NCI-H446 (cell line): ENCODE measurements at regions not wholly inside any gene's neighbourhood (a gene's known extent, or its start where the extent isn't known, plus 50 kb on each side); places are given as distances from the start of the nearest gene placed in this dataset.
"Not testable (repeated sequence)": the region's sequence is repeated elsewhere in the genome, so short reads cannot be mapped to it uniquely, and the experiment has no call there.

Experiments used
- DNase-seq, 2 experiments: peaks; one replicate each; lab custom pipeline; 2025; lab: John Stamatoyannopoulos, UW

DNA sequence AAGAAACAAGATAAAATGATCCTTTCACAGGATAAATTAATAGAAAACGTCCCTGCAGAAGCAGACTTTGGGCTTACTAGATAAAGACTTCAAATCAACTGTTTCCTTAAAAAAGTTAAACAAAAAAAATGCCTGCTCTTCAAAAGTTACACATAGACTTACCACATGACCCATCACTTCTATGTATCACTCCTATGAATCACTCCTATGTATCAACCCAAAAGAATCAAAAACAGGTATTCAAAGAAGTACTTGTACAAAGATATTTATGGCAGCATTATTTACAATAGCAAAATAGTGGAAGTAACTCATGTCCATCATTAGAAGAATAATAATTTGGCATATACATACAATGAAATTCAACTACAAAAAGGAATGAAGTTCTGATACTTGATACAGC is 56.3 kb upstream of the PRDM9 start:
- no peak for DNase-seq

DNA sequence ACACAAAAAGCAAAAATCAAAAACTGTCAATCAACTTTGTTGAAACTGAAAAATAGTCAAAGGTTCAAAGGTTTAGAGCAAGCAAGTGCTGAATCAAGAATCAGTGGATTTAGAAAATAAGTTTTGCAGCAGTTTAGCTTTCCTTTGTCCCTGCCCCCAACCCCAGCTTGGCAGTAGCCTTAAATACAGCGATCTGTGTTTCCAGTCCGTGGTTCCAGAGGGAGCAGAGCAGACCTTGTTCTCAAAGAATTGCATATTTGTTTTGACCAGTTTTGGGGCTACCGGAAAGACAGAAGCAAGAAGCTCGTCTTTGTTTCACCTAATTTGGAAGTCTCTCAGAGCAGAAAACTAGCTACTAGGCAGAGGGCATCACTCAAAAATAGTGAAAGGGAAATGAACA is 57.2 kb upstream of the PRDM9 start:
- DNase-seq, result no peak

DNA sequence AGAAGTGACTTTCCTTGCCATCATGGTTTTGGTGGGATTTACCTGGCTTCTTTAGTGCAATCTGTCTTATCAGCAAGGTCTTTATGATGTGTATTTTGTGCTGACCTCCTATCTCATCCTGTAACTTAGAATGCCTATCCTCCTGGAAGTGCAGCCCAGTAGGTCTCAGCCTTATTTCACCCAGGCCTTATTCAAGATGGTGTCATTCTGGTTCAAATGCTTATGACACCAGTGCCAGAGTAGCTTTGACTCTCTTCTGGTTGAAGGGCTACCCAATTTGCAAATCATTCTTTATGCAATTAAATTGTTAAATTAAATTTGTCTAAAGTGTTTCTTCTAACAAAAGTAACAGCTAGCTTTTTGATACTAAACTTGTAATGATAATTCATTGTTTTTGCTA is 58.8 kb upstream of the PRDM9 start:
- DNase-seq, result no peak

DNA sequence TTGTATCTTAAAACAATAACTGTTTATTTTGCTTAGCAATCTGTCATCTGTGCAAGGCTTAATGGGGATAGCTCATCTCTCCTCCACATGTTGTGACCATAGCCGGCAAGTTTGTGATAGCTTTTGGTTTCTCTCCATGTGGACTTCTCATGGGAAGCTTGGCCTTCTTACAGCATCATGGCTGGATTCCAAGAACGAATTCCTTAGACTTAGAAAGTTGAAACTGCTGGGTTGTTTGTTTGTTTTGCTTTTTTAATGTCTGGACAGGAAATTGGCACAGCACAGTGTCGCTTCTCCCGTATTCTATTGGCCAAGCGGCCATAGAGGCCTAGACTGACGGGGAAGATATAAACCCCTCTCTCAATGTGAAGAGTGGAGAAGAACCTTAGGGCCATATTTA is 61.0 kb upstream of the PRDM9 start:
- DNase-seq, result peak in 1 of 2 experiments; percentile 65

DNA sequence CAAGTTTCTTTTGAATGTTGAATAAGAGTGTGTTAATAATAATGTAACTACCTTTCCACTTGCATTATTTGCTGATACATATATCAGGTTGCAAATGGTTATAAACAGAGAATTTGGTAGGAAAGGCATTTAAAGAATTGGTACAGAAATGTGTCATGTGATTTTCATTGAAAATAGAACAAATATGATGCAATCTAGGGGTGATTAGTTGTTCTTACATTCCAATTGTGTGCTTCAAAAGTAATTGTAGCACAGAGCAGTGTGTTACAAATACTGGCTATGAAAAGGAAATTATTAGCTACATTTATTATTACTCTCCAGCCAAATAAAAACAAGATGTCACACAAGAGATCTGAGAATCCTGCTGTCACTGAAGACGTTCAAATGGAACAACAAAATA is 61.8 kb upstream of the PRDM9 start:
- DNase-seq, result no peak

DNA sequence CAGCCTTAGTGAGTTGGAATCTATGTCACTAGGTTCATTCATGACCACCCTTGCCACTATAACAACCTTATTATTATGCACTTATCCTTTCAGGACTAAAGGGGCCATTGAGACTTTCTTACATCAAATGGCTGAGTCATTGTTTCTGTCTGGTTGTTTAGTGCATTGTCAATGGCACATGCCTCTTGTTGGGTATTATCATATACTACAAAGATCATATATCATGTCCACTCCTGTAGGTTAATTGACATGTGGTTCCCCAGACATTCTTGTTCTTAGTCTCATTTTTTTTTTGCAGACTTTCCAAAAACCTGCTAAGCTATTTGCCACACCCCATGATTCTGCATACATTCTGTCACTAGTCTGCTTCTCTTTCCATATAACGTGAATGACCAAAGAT is 66.7 kb upstream of the PRDM9 start:
- no peak for DNase-seq

DNA sequence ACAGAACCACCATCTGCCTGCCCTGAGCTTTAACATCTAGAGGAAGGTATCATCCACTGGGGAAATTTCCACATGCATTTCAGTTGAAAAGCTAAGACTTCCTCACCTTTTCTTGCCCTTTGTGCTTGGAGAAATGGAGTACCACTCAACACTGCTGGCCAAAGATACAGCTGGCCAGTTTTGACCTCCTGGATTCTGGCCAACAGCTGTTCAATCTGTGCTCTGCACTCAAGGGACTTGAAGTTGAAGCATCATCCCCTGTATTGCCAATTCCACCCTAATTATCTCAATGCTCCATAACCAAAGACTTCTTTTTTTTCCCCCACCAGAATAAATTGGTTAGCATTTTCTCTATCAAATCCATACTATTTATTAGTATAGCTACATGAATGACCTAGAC is 70.4 kb upstream of the PRDM9 start:
- no peak for DNase-seq

DNA sequence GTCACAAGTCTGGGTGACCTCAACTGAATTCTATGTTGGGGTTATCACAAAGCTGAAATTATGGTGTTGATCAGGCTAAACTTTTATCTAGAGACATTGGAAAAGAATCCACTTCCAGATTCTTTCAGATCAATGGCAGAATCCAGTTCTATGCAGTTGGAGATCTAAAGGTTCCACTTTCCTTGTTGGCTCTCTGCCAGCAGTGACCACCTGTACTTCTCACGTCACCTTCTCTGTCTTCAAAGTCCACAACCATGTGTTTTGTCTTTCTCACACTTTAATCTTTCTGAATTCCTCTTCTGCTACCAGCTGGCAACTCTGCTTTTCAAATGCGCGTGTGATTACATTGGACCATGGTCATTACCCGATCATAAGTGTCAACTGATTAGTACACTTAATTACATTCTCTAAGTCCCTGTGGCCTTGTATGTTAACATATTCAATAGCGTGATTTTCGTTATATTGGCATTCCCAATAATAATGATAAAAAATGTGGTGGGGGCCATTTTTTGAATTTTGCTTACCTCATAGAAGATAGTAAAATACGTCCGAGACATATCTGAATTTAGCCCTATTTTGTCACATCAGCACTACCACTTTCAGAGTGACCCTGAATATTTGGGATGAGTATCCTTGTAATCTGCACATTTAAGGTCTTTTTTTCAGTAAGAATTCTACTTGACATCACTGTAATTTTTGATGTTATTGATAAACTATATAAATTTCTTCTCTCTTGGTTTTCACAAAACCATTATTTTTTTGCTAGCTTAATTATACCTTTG is 73.7 kb upstream of the PRDM9 start:
- DNase-seq, result no peak

DNA sequence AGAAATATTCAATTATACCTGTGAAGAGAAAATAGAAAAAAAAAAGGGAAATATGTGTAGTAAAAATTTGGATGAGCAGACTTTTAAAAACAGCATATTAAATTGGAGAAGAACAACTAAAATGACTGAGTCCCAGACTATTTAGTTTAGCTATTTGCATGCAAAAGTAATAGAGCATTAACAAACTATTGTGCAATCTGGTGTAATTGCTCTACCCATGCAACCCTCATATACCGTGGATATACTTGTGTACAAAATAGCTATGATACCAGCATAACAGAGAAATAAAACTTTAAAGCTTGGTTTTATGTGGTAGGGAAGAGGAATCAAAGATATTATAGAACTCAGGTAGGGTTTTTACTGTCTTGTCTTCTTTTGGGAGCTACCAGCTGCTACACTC is 78.7 kb upstream of the PRDM9 start:
- DNase-seq, result no peak

DNA sequence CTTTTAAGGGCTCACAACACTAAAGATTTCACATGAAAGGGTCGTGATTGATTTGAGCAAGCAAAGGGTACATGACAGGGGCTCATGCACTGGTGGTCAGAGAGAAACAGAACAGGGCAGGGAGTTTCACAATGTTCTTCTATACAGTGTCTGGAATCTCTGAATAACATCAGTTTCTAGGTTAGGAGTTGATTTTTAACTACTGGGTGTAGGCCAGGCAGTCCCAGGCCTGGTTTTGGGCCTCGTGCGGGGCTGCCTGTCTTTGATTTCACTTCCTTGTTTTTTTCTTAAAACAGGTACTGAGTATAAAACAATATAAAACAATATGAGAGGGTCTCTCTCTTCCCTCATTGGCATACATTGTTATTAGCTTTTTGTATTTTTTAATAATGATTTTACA is 87.2 kb upstream of the PRDM9 start:
- not testable (repeated sequence) for DNase-seq

DNA sequence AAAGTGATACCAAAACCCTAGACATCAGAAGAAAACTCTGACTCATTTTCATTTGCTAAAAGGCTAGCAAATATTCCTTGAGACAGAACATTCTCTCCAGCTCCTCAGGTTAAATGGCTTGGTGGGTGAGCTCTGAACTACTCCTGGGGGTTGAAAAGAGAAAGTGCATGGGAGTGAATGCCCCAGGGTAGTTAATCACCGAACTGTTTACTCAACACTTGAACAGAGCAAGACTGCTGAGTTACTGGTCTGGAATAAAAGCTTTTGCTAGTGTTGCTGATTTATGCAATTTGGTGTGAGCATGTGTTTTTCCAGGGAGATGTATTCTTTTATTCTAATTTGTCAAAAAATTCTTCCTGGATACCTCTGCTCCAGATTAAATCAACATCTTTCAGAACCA is 88.3 kb upstream of the PRDM9 start:
- peak in 1 of 2 experiments; percentile 12 for DNase-seq

DNA sequence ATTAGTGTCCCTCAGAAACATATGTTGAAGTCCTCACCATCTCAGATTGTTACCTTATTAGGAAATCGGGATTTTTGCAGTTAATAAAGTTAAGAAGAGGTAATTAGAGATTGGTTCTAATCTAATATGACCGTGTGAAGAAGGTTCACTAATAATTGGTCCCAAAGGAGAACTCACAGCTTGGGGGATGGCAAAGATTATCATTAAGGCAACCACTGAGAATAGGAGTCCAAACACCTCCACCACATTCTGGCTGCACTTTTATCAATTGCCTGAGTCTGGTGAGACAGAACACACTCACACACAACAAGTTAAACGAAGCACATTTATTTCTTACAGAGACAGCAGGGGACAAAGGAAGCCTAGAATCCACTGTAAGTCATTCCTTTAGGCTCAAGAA is 94.9 kb upstream of the PRDM9 start:
- no peak for DNase-seq

DNA sequence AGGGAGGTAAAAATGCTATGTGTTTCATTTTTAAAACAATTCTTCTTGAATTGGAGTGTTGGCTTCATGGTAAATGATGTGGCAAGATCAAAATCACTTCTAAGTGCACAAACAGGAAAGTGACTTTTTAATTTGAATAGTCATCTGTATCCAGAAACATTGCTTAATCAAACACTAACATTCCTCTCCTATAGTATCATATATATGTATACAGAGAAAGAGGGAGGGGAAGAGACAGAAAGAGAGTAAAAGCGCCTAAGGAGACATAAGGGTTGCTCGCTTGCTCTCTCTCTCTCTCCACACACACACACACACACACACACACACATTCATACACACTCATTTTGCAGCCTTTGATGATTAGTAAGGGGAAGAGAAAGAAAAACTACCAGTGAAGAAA is 95.4 kb upstream of the PRDM9 start:
- DNase-seq, result no peak

DNA sequence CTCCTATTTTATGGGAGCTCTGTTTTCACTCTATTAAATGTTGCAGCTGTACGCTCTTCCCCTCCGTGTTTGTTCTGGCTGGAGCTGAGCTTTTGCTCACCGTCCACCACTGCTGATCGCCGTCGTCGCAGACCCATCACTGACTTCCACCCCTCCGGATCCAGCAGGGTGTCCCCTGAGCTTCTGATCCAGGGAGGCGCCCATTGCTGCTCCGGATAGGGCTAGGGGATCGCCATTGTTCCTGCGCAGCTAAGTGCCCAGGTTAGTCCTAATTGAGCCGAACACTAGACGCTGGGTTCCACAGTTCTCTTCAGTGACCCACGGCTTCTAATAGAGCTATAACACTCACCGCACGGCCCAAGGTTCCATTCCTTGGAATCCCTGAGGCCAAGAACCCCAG is 96.2 kb upstream of the PRDM9 start:
- no peak for DNase-seq

DNA sequence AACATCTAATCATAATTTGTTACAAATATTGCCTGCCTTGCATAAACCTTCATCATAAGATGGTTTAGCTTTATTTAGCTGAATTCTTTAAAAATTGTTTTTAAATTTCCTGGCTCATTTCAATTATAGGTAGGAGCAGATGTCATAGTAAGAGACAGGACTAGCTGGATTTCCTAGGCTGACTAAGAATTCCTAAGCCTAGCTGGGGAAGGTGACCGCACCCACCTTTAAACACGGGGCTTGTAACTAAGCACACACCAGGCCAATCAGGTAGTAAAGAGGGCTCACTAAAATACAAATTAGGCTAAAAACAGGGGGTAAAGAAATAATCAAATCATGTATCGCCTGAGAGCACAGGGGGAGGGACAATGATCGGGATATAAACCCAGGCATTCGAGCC is 96.6 kb upstream of the PRDM9 start:
- not testable (repeated sequence) for DNase-seq

DNA sequence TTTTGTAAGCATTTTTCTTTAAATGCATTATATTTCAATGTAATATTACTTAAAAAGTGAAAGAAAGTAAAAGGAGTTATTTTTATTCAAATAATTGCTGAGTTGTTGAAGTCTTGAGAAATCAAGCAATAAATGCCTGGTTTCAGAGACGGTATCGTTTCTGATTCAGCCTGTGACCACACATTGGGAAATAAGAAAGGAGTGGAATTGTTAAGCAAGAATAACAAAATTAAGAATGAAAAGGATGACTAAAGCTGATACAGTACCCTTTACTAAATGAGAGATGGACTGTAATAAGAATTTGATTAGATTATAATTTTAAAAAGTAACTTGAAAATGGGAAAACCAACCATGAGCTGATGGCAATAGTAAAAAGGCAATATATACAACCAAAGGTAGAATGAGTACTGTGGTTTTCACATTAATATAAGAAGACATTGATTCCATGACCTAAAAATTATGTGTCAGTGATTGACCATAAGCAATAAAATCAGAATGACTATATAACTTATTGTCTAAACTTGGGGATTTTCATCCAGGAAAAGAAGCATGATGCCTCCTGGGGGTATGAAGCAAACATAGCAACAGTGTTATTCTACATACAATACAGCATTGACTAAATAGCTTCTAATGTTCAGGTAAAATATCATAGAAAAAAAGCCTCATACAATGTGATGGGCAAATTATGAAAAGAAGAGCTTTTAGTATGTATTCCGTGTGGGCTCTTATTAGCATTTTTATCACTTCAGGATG is 101.9 kb upstream of the PRDM9 start:
- DNase-seq, result no peak

DNA sequence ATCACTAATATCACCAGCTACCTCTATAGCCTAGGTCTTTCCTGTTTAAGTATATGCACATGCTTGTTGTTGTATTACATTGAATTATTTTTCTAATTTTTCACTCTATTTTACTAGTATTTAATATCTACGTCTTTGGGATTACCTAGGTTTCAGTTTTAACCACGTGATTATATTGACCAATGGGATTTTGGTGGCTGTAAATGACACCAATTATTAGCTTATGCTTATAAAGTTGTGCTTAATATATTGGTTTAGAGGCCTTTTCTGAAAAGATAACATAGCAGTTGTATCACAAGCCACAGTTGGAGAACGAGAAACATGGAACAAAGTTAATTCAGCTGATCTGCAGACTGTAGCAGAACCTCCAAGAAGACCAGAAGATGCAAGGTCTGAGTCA is 104.8 kb upstream of the PRDM9 start:
- no peak for DNase-seq

DNA sequence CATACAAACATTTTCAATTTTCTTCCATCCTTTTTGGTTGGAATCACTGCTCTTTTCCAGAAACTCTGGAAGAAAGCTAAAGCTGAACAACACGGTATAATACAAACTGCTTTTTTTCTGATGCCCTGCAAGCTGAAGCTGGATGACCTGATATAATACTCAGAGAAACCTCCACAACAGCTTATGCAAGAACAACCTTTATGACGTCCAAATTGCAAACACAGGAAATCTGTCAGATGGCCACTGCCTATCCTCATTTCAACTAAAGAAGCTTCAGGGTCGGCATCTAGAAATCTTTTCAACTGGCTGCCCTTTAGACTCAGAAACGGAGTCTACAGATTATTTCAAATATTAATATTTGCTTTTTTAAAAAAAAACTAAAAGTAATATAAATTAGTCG is 106.5 kb upstream of the PRDM9 start:
- no peak for DNase-seq

DNA sequence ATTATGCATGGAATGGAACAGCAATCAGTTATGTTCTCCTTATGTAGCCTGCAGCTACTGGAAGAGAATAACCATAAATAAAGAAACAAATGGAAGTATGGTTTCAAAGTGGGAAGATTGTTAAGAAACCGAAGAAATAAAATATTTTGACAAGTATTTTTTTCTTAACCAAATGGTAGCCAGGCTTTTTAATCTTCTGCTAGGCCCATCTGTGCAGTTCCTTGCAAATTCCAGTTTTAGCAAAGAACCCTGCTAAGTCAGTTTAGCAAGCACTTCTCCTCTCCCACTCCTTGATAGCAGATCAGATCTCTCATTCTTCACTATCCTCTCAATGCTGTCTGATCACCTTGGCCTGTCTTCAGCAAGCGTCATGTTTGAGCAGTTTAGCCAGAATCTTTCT is 111.1 kb upstream of the PRDM9 start:
- DNase-seq, result no peak

DNA sequence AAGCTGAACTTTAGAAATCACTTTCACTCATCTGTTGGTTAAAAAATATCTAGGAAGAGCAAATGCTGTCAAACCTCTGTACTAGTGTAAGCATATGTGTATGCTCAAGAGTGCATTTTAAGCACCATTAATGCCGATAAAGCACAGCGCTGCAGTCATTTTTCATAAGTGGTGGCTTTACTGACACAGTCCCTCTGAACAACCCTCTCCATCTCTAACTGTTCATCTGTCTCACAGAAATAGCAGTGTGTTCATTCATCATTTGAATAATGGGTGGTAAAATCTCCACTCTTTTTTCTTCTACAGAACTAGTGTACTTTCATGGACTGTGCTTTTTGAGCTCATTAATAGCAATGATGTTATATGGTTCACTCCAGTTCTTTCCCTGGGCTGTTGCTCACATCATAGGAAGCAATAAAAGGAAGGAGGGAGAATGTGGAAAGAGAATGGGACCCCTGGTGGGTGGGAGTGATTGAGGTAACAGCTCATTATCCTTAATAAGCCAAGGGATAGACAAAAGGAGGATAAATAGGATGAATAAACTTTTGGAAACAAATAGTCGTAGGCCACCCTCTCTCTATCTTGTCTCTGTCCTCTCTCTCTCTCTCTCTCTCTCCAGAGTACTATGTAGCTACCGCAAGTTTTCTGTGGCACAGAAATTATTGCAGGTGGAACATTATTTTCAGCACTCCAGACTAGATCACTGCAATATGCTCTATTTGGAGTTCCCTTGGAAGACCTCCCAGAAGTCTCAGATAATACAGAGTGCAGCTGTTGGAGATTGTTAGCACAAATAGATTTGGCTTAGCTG is 117.9 kb upstream of the PRDM9 start:
- peak; percentile 26 to 73 for DNase-seq

DNA sequence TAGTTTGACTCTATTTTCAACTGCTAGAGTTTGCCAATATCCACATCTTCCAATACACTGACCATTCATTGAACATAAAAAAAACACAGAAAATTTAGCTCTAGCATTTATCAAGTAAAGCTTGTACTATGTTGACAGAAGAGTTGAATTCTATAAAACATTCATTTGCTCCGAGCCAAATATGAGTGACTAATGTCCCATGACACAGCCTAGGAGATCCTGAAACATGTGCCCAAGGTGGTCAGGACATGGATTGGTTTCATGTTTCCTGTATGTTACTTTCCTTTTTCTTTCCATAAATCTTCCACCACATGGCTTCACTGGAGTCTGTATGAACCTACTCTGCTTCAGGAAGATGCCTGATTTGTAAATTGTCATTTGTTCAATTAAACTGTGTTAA is 122.4 kb upstream of the PRDM9 start:
- no peak for DNase-seq

DNA sequence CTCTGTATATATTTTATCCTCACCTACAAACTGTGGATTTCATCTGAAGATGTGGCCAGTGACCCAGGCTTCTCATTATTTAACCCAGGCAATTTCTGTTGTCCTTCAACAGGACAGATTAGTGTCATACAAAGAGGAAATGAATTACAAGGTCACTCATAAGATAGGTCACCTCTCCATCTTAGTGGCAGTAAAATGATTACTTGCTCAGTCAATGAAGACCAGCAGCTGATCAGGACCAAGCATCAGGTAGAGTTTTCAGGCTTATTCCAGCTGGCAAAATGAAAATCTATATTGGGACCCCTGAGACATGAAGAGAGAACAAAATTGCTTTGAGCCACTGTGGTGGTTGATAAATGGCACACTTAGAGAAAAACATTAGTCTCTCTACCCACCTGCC is 135.2 kb upstream of the PRDM9 start:
- DNase-seq, result no peak

DNA sequence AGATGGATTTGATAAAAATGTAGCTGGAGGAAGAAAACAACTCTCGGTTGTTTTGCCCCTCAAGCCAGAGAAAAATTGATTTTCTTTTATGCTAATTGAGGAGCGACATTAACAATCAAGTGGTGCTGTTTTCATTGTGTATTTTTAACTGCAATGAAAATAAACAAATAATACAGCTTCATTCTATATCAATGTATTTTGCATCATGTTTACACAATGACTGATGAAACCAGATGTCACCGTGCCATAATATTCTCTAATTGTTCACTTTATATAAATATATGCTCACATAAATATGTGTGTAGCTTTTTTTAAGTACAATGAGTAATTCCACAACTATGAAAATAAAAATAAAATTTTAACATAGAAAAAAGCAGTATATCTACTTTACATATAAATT is 139.0 kb upstream of the PRDM9 start:
- no peak for DNase-seq
